ENCODE measurements at regions not wholly inside any gene's neighbourhood (a gene's known extent, or its start where the extent isn't known, plus 50 kb on each side); places are given as distances from the start of the nearest gene placed in this dataset.

DNA sequence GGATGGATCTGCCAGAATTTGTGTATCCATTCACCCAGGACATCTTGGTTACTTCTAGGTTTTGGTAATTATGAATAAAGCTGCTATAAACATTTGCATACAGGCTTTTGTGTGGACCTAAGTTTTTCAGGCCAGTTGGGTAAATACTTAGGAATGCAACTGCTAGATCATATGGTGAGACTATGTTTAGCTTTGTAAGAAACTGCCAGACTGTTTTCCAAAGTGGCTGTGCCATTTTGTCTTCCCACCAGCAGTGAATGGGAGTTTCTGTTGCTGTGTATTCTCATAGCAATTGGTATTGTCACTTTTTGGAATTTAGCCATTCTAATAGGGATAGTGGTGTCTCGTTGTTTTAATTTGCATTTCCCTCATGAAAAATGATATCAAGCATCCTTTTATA is 133.0 kb downstream of the KIF26A start:
- DNase-seq (ENCODE audit: low read depth): no peak

DNA sequence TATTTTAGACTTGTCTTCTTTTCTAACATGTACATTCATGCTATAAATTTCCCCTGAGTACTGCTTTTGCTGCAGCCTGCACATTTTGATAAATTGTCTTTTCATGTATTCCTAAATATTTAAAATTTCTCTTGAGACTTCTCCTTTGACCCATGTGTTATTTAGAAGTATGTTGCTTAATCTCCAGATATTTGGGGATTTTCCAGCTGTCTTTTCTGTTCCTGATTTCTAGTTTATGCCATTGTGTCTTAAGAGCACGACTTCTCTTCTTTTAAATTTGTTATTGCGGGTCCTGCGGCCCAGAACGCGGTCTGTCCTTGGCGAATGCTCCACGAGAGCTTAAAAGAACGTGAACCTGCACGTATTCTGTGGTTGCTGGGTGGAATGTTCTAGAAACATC is 136.4 kb downstream of the KIF26A start:
- DNase-seq (ENCODE audit: low read depth): no peak

DNA sequence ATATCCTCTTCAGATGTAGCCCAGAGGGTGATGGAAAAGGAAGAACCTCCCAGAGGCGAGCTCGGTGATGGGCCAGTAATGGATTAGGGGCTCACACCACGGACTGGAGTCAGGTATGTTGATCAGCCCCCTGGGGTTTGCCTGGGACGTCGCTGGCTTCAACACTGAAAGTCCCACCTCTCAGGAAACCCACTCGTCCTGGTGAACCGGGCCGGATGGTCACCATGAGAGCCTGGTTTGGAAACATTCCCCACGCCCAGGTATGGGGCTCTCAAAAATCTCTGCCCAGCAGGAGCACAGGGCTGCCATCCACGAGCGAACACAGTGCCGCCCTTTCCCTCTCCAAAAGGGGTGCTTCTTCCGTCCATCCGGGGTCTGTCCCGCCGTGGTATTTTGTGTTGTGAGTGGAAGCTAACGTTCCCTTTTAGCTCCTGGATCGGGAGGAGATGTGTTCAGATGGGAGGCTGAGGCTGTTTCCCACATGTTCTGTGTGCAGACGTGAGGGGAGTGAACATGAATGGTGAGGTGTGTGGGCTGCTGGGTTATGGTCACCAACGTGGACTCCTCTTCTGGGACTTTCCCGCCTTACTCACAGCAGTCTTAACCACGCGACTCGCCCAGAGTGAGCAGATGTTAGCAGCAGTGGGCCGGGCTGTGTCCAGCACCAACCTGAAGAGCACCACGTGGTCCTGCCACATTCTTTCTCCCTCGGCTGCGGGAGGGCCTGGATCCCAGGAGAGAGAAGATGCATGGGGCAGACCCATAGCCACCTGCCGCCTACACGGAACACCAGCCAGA is 139.2 kb downstream of the KIF26A start:
- DNase-seq (ENCODE audit: low read depth): no peak

DNA sequence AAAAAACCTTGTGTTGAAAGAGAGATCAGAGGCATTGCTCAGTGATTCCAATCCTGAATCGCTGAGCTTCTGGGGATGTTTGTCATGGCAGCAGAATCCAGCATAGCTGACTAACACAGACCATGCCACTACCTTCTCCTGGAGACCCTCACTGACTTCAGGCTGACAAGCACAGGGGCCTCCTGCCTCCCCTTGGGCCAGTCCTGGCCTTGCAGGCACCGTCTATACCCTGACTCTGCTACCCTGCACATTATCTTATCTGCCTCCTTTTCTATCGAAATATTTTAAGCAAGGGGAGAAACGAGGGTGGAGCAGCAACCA is 139.8 kb downstream of the KIF26A start:
- no peak for DNase-seq (ENCODE audit: low read depth)

DNA sequence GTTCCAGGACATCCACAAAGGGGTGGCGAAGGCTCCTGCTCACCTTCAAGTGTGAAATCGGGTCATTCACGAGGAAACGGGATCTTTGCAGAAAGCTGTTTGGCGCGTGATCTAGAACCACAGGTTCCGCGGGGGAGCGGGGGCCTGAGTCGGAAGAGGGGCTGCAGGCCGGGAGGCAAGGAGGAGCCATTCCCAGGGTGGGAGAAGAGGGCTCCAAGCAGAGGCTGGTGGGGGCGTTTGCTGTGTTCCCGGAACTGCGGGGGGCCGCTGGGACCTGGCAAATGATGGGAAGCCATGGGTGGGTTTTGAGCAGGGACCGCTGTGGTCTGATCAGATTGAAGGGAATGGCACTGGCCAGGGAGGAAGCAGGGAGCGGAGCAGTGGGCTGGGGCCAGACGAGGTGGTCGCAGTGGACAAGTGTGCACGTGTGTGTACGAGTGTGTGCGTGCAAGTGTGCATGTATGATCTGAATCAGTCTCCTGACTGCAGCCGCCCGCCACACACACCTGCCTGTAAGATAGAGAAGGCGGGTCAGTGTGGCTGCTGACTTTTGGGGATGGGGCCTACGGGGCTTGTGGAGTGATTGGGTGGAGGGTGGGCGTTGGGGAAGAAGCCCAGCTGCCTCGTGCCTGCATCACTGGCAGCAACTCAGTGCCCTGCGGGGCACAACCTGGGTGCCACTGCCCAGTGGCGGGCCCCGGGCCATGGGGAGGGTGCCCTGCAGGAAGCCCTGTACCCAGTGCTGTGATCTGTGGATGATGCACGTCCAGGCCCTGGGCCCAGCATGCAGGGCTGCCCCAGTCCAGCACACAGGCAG is 141.9 kb downstream of the KIF26A start:
- DNase-seq (ENCODE audit: low read depth): no peak

DNA sequence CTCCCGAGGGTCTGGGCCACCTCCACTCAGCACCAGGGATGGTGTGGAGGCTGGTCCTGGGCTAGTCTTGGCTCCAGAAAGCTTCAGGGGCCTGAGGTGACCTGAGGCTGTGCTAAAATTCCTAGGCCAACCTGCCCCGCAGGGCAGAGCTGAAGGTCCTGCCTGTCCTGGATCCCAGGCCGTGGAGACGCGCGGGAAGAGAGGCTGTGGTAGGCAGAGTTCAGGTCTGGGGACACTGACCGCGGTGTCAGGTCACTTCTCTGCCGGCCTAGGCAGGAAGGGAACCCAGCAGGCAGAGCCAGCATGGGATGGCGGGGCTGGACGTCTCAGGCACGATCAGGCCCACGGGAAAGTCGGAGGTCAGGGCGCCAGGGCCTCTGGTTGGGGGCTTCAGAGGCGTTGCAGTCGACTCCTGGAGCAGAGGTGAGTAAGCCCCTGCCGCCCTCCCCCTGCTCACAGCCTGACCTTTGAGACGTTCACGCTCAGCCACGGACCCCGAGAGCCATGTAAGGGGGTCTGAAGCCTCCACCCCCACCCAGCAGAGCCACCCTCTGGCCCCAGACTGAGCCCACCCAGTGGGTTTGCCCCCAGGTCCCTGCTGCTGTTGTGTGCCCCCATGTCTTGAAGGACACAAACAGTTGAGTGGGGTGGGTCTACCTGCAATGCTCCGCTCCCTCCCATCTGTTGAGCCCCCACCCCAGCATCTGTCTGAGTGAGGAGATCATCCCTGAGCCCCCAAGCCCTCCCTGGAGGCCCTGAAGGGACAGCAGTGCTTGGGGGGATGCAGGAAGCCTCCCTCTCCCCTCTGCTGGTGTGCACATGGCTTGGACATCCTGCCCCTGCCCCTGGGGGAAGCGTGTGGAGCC is 142.7 kb downstream of the KIF26A start:
- no peak for DNase-seq (ENCODE audit: low read depth)

DNA sequence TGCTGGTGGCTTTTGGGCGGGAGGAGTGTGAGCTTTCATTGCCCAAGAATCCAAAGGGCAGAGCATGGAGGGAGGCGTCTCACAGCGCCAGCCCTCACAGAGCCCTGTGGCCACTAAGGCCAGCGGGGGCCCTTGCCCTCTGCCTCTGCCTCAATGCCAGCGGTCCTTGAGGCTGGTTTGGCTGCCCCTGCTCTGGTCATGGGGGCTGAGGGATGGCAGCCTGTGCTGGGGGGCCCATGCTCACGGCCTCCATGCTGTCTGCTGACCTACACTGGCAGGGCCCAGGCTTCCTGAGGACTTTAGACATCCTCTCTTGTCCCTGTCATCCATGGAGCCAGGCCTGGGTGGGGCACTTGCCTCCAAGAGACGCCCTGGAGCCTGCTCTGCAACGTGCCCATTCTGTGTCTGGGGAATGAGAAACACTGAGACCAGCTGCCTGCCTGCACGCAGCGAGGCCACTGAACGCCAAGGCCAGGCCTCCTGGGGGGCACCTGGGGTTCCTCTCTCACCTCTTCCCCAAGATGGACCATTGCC is 143.4 kb downstream of the KIF26A start:
- no peak for DNase-seq (ENCODE audit: low read depth)

DNA sequence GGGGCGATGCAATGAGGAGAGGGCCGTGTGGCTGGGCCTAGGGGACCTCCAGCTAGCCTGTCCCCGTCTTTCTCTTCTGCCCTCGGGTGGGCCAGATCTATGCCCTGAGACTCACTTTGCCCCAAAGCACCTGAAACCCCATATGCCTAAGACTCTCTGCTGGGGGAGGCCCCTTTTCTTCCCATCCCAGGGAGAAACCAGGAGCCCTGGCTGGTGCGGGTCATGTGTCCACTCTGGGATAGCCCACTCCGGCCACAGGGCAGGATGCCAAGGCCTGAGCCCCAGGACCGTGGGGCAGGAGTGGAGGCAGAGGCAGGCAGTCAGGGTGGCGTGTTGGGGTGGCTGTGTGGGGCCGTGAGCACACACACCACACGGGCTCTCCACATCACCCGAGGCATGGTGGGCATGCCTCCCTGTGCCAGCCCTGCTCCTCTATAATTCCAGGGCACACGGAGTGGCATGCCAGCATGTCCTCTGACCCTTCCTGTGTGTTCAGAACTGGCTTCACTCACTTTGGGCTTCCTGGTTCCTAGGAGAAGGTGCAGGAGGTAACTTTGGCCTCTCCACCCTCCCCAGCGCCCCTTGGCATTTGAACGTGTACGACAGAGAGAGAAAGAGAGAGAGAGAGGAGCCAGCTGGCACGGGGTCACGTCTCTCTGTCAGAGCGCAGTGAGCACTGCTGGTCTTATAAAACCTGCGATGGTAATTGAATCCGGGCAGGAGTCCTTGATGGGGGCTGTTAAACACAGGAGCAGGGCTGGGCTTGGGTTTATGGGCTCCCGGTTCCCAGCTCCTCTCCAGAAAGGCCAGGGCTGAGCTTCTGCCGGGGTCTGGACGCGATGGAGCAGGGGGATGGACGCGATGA is 144.2 kb downstream of the KIF26A start:
- no peak for DNase-seq (ENCODE audit: low read depth)

DNA sequence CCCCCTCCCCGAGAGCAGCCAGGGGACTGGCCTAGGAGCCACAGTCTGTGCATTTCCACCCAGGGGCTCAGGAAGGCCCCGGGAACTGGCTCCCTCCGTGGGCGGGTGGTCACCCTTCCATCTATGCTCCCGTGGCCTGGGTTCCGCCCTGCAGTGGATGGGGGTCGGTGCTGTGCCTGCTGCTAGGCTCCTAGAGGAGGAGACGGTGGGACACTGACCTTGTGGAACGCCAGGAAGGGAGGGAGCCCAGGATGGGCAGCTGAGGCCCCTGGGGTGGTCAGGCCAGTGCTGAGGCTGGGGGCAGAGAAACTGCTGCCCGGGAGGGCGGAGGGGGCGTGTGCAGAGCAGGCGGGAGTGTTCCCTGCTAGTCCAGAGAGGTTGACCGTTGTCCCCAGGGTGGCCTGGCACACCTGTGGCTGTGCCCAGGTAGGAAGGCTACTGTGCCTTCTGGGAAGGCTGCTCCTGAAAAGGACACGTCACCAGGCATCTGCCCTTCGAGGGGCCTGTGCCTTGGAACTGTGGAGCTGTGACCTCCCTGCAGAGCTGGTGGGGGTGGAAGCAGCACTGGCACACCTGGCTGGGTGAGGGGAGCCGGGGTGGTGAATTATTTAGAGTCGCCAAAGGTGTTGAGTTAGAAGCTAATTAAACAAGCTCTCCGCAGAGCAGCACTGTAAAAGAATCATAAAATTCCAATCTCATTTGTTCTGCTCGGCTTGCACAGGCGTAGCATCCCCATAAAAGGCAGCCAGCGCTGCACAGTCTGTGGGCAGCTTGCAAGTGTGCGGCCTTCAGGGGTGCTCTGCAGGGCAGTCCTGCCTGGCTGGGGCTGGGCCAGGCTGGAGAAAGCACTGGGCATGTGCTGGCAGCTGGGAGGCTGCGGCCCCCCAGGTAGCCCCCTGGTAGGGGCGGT is 145.1 kb downstream of the KIF26A start:
- DNase-seq (ENCODE audit: low read depth): no peak

DNA sequence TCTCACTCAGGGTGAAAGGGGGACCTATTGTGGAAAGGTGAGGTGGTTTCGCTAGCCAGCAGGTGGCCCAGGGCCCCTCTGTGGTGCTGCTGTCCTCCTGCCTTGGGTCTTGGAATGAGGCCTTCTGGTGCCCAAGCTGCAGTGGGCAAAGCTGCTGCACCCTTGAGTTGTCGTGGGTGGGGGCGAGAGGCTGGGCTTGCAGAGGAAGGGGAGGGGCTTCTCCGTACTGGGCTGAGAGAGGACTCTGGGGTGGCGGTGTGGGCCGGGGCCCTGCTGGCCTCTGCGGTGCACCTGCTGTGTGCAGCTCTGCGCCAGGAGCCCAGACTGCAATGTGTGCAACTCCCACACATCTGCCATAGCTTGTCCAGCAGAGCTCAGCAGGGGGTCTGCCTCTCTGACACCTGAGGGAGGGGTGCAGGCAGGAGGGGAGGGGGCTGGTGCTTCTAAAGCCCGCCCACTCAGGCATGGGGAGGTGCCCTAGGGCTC is 145.8 kb downstream of the KIF26A start:
- no peak for DNase-seq (ENCODE audit: low read depth)

DNA sequence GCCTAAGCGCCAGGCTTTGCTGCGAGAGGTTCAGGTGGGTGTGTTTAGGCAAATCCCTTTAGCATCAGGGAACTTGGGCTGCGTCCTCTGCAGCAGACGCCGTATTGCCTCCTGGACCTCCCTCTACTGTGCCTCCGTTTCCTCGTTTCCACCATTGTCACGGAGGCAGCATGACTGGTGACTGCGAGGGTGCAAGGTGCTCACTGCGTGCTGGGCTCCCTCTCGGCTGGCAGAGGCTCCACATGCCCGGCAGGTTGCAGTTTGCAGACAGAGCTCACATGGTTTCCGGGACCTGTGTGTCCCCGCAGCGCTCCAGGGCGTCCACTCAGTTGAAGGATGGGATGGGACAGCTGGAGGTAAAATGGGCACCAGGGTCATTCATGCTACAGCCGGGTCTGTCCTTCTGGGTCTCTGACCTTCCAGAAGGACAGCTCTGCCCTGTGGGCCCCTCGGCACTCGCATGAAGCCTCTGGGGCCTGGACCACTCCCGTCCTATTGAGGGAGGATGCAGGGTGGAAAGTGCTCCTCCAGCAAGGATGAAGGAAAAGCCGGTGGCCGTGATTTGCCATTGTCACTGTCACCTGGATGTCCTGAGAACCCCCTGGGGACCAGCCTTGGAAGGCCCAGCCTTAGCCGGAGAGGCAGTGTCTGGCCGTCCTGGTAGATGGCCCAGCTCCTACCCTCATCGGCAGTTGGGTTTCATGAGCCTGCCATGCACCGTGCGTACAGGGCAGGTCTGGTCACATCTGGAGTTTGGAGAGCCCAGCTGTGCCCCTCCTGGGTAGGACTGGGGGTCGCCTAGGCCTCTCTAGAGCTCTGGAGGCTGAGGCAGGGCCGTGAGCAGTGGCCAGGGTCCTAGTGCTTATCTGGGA is 146.5 kb downstream of the KIF26A start:
- DNase-seq (ENCODE audit: low read depth): no peak

DNA sequence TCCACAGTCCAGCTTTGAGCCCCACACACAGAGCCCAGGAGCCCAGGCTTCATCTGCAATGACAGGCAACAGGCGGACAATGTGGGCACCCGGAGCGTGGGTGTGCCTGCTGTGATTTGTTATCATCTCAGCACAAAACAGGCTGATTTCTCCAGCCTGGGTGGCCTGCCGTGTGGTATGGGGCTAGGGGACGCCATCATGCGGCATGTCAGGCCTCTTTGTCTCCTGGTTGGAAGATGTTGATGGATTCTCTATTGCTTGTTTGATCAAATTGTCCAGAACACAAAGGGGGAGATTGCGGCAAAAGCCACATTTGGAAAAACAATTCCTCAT is 147.1 kb downstream of the KIF26A start:
- no peak for DNase-seq (ENCODE audit: low read depth)

DNA sequence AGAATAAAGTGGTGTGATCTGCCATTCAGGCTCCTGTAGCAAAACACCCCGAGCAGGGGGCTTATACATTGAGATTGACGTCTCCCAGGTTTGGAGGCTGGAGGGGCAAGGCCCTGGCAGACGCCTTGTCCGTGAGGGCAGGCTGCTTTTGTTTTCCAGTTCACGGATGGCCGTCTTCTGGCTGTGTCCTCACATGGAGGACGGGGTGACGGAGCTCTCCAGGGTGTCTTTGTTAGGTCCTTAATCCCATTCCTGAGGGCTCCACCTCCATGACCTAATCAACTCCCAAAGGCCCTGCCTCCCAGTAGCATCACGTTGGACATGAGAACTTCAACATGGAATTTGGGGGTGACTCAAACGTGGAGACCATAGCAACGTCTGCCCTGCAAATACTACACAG is 147.7 kb downstream of the KIF26A start:
- no peak for DNase-seq (ENCODE audit: low read depth)

DNA sequence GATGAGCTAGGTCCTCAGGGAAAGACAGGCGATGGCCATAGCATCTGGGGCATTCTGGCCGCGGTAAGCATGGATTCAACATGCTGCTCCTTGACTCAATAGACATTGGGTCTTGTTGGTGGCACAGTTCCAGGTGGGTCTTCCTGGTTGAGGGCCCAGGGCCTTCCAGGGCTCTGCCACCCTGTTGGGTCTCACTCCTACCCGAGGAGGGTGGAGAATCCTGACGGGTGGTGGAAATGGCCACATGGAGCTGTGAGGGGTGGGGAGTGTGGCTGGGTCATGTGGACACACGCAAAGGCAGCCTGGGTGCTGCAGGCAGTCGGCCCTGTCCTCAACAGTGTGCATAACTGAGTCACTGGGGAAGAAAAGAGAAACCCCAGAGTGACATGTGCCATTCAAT is 148.1 kb downstream of the KIF26A start:
- no peak for DNase-seq (ENCODE audit: low read depth)

DNA sequence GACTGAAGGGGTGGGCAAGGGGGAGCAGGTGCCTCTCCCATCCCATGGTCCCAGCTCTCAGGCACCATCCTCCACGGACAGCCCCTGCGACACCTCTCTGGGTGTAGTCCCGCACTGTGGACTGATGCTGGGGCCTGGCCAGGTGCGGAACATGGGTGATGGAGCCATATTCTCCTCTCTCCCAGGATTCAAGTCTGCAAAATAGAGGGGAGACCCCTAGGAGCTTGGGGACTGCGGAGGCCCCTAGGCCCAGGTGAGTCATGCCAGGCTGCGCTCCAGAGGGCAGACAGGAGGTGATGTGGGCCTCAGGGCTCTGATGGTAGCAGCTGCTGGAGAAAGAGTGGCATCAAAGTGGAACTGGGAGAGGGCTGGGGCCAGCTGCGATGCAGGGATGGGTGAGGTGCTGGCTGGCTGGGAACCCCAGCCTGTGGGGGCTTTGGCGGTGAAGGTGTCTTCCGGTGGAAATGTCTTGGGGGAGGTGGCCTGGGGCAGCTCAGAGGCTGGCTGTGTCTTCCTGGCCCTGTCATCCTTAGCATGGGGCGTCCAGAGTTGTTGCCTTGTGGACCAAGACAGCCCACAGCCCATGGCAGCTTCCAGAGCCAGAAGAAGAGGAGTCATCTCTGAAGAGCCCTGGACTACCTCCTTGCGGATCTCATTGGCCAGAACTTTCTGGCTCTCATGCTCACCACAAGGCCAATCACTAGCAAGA is 149.1 kb downstream of the KIF26A start:
- DNase-seq (ENCODE audit: low read depth): no peak

DNA sequence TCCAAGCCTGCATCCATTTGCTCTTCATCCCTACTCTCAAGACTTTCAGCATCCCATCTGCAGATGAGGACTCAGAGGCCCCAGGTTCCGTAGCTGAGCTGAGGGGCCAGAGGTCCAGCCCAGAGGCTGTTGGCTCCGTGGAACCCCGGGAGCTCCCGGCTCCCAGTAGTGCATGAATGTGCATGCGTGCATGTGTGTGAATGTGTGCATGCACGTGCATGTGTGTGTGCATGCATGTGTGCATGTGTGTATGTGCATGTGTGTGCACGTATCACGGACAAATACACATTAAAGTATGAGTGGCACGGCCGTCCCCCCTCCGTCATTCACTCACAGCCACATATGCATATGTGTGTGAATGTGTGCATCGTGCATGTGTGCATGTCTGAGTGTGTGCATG is 149.9 kb downstream of the KIF26A start:
- DNase-seq (ENCODE audit: low read depth): no peak

DNA sequence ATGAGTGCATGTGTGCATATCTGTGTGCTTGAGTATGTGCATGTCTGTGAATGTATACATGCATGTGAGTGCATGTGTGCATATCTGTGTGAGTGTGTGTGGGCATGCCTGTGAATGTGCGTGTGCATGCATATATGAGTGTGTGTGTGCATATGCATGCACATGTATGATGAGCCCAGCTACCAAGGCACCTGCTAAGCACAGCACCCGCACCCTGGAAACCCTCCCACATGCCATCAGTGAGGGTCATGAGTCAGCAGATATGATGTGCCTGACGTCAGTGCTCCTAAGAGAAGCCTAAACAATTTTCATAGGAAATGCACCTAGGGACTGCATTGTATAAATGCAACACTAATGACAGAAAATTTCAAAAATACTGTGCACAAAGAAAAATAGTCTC is 151.1 kb downstream of the KIF26A start:
- DNase-seq (ENCODE audit: low read depth): no peak

Measured in myocyte (in vitro differentiated cells).